Motor neuron (in vitro differentiated cells): ENCODE measurements at regions not wholly inside any gene's neighbourhood (a gene's known extent, or its start where the extent isn't known, plus 50 kb on each side); places are given as distances from the start of the nearest gene placed in this dataset.
A peak's percentile ranks its signal among the peaks of the same experiment; 100 is the strongest.

Source experiments
- ATAC-seq, 8 experiments: fragments of 200-7000 bp; cut with Tn5 transposase; replicated peaks in 6 of 8; 2 replicates each; pipeline ENCODE4 v1.8.0; 2021; ENCODE audit warnings: mild to moderate bottlenecking in 8 of 8, moderate library complexity in 8 of 8
- H3K27ac ChIP-seq, 2 donors: fragments of 250-450 bp; sonication (Bioruptor Pico); 2 replicates each; pipeline ENCODE4 v1.9.0; 2021; ENCODE audit warnings: antibody characterized with exemption in 2 of 2, mild to moderate bottlenecking in 2 of 2, moderate library complexity in 1 of 2
- H3K4me1 ChIP-seq, 2 donors: fragments of 250-450 bp; sonication (Bioruptor Pico); replicated peaks in 1 of 2; 2 replicates each; pipeline ENCODE4 v1.6.1; 2021; ENCODE audit warnings: antibody characterized with exemption in 2 of 2, mild to moderate bottlenecking in 2 of 2, moderate library complexity in 1 of 2
- H3K4me3 ChIP-seq, 5 donors: fragments of 250-450 bp; sonication (Bioruptor Pico); 2 replicates each; pipeline ENCODE4 v1.9.0; 2021; ENCODE audit warnings: antibody characterized with exemption in 5 of 5, mild to moderate bottlenecking in 5 of 5, moderate library complexity in 4 of 5
- WGBS, 10 experiments: fragments of 450-650 bp; shearing (Covaris generic); methylation state at CpG; one replicate each; pipeline ENCODE4 v1.0.0; 2022; 5-methylcytosine and 5-hydroxymethylcytosine counted together
- in situ Hi-C, 9 experiments: fragments of 400-800 bp; cut with MboI; loops; one replicate each; pipeline ENCODE4 v1.15.0; 2021; ENCODE audit warnings: low sequenced_read_pairs in 9 of 9, low pct_unique_long_range_greater_than_20kb in 2 of 9; ENCODE audit not compliant: unreplicated experiment in 9 of 9

- WGBS, 10 experiments: 0 to 80% (median 50%) methylated on average over 1 to 5 of the region's 5 CpGs; no CpG with 5 or more reads in 1 of the 10 experiments
- Histone ChIP-seq H3K4me3 (no peak overlapping the region), H3K27ac (no peak overlapping the region), H3K4me1 (peaks cover 0 to 6% of the 10 kb centered on the region in 2 donors)
- ATAC-seq: no peak
- in situ Hi-C loops: no loop called here
Measured at GRCh38 chr4:57287687-57288604, 177.8 kb upstream of the IGFBP7 start.

GRCh38 chr4:57282933-57283310, 172.7 kb upstream of the IGFBP7 start:
- no peak overlapping the region for H3K27ac ChIP-seq
- no peak for ATAC-seq
- in situ Hi-C loops: no loop called here
- H3K4me1 ChIP-seq: peaks cover 0 to 18% of the 10 kb centered on the region in 2 donors
- WGBS, 10 experiments: 11 to 100% (median 90%) methylated on average over 1 of the region's 1 CpG; no CpG with 5 or more reads in 6 of the 10 experiments
- no peak overlapping the region for H3K4me3 ChIP-seq

GRCh38 chr4:57280481-57280880, 170.3 kb upstream of the IGFBP7 start:
- Histone ChIP-seq H3K4me3 (no peak overlapping the region), H3K27ac (no peak overlapping the region), H3K4me1 (peaks cover 0 to 18% of the 10 kb centered on the region in 2 donors)
- in situ Hi-C loops: no loop called here
- 15 to 100% (median 78%) methylated on average over 1 to 2 of the region's 2 CpGs; no CpG with 5 or more reads in 2 of the 10 experiments for WGBS, 10 experiments
- ATAC-seq: no peak

GRCh38 chr4:57278780-57279179, 168.6 kb upstream of the IGFBP7 start:
- H3K27ac ChIP-seq: no peak overlapping the region
- H3K4me1 ChIP-seq: peaks cover 9 to 16% of the 10 kb centered on the region in 2 donors
- 23 to 88% (median 59%) methylated on average over 2 to 6 of the region's 6 CpGs; no CpG with 5 or more reads in 4 of the 10 experiments for WGBS, 10 experiments
- in situ Hi-C loops: no loop called here
- ATAC-seq: peak in 5 of 8 experiments; percentile 18 to 76 (median 59)
- H3K4me3 ChIP-seq: no peak overlapping the region

- in situ Hi-C loops: no loop called here
- Histone ChIP-seq H3K4me1 (peaks cover 12 to 13% of the 10 kb centered on the region in 2 donors), H3K27ac (no peak overlapping the region), H3K4me3 (no peak overlapping the region)
- ATAC-seq: peak in 5 of 8 experiments; percentile 49 to 89 (median 71)
- WGBS, 10 experiments: 5 to 83% (median 38%) methylated on average over 1 to 2 of the region's 2 CpGs; no CpG with 5 or more reads in 1 of the 10 experiments
Measured at GRCh38 chr4:57274082-57274481, 163.9 kb upstream of the IGFBP7 start.

GRCh38 chr4:57270346-57270745, 160.2 kb upstream of the IGFBP7 start:
- 0 to 80% (median 20%) methylated on average over 1 to 6 of the region's 7 CpGs; no CpG with 5 or more reads in 1 of the 10 experiments for WGBS, 10 experiments
- Histone ChIP-seq H3K4me3 (no peak overlapping the region), H3K4me1 (peaks cover 11 to 13% of the 10 kb centered on the region in 2 donors), H3K27ac (no peak overlapping the region)
- peak in 7 of 8 experiments; percentile 13 to 96 (median 52) for ATAC-seq
- in situ Hi-C loops: no loop called here

- Histone ChIP-seq H3K4me3 (no peak overlapping the region), H3K27ac (no peak overlapping the region), H3K4me1 (peaks cover 3 to 6% of the 10 kb centered on the region in 2 donors)
- peak in 3 of 8 experiments; percentile 58 to 98 (median 63) for ATAC-seq
- in situ Hi-C loops: no loop called here
- 10 to 54% (median 49%) methylated on average over 2 to 6 of the region's 6 CpGs; no CpG with 5 or more reads in 1 of the 10 experiments for WGBS, 10 experiments
Measured at GRCh38 chr4:57265831-57266582, 155.8 kb upstream of the IGFBP7 start.

GRCh38 chr4:57254754-57255153, 144.6 kb upstream of the IGFBP7 start:
- Histone ChIP-seq H3K27ac (no peak overlapping the region), H3K4me1 (peaks cover 0 to 4% of the 10 kb centered on the region in 2 donors), H3K4me3 (no peak overlapping the region)
- peak in 3 of 8 experiments; percentile 50 to 63 (median 62) for ATAC-seq
- in situ Hi-C loops: no loop called here

GRCh38 chr4:57249083-57249482, 138.9 kb upstream of the IGFBP7 start:
- in situ Hi-C loops: no loop called here
- WGBS, 10 experiments: 0 to 63% (median 18%) methylated on average over 1 of the region's 1 CpG; no CpG with 5 or more reads in 3 of the 10 experiments
- Histone ChIP-seq H3K27ac (no peak overlapping the region), H3K4me1 (peaks cover 0 to 4% of the 10 kb centered on the region in 2 donors), H3K4me3 (no peak overlapping the region)
- no peak for ATAC-seq

- in situ Hi-C loops: no loop called here
- Histone ChIP-seq H3K27ac (no peak overlapping the region), H3K4me1 (peaks cover 8 to 13% of the 10 kb centered on the region in 2 donors), H3K4me3 (no peak overlapping the region)
- no peak for ATAC-seq
- 52 to 100% (median 83%) methylated on average over 1 to 2 of the region's 2 CpGs for WGBS, 10 experiments
Measured at GRCh38 chr4:57243076-57243475, 132.9 kb upstream of the IGFBP7 start.

GRCh38 chr4:57234252-57234775, 124.1 kb upstream of the IGFBP7 start:
- WGBS, 10 experiments: 17 to 100% (median 79%) methylated on average over 1 to 8 of the region's 12 CpGs; no CpG with 5 or more reads in 1 of the 10 experiments
- H3K4me3 ChIP-seq: no peak overlapping the region
- H3K27ac ChIP-seq: no peak overlapping the region
- H3K4me1 ChIP-seq: peaks cover 6 to 15% of the 10 kb centered on the region in 2 donors
- ATAC-seq: no peak
- in situ Hi-C loops: no loop called here

- no peak overlapping the region for H3K27ac ChIP-seq
- WGBS, 10 experiments: 22 to 100% (median 73%) methylated on average over 1 to 3 of the region's 4 CpGs; no CpG with 5 or more reads in 1 of the 10 experiments
- peaks cover 6 to 7% of the 10 kb centered on the region in 2 donors for H3K4me1 ChIP-seq
- no peak overlapping the region for H3K4me3 ChIP-seq
- peak in 5 of 8 experiments; percentile 34 to 90 (median 79) for ATAC-seq
- in situ Hi-C loops: no loop called here
Measured at GRCh38 chr4:57233386-57233785, 123.2 kb upstream of the IGFBP7 start.

- 0 to 100% (median 89%) methylated on average over 1 to 2 of the region's 2 CpGs; no CpG with 5 or more reads in 4 of the 10 experiments for WGBS, 10 experiments
- in situ Hi-C loops: no loop called here
- Histone ChIP-seq H3K4me1 (no peaks in the 10 kb centered on the region), H3K4me3 (no peak overlapping the region), H3K27ac (no peak overlapping the region)
- no peak for ATAC-seq
Measured at GRCh38 chr4:57231781-57232180, 121.6 kb upstream of the IGFBP7 start.
